Endothelial cell of umbilical vein (primary cell): ENCODE measurements at regions not wholly inside any gene's neighbourhood (a gene's known extent, or its start where the extent isn't known, plus 50 kb on each side); places are given as distances from the start of the nearest gene placed in this dataset.

Experiments
- BruUV-seq: library from RNA; stranded (reverse); fragments of 400-500 nt; replicated peaks from 2 replicates; lab custom pipeline; 2021; lab: Mats Ljungman, UMichigan
- CTCF ChIA-PET: fragments of 300-600, 350-600 bp; sonication (Branson Sonifier 250); formaldehyde crosslinking; loops from one replicate; lab custom pipeline; 2021; ENCODE audit warnings: antibody characterized with exemption, inconsistent platforms; lab: Charles Lee
- POLR2A ChIA-PET: fragments of 300-600, 350-600 bp; sonication (Branson Sonifier 250); formaldehyde crosslinking; loops from one replicate; lab custom pipeline; 2021; ENCODE audit warnings: antibody characterized with exemption, inconsistent platforms; lab: Charles Lee
- DNase-seq: peaks from one replicate; pipeline ENCODE4 v3.0.0-alpha.2; 2011; ENCODE audit warnings: low read depth, low spot score
- FAIRE-seq: peaks from 2 replicates; lab custom pipeline; 2011; peaks lifted over from hg19 to GRCh38; lab: Jason Lieb, UNC
- H2AFZ ChIP-seq: 2 replicates; pipeline ENCODE4 v1.6.0; 2012; ENCODE audit warnings: low read depth, low read length, control low read depth, inconsistent platforms
- H3K27ac ChIP-seq: 2 replicates; pipeline ENCODE4 v1.5.1; 2011; ENCODE audit warnings: low read depth, mild to moderate bottlenecking, control low read depth, low read length, moderate library complexity; ENCODE audit not compliant: insufficient read depth
- H3K27me3 ChIP-seq, 2 experiments: 2 replicates each; pipeline versions ENCODE4 v1.6.0 to v1.6.1; 2011; ENCODE audit warnings: low read length in 2 of 2, mixed read lengths in 1 of 2; ENCODE audit not compliant: control insufficient read depth in 2 of 2, insufficient read depth in 2 of 2
- H3K36me3 ChIP-seq, 2 experiments: 2 replicates in 1 of 2; 3 replicates in 1 of 2; pipeline ENCODE4 v1.5.1; 2011; ENCODE audit warnings: low read length in 2 of 2, mild to moderate bottlenecking in 1 of 2, moderate library complexity in 1 of 2; ENCODE audit not compliant: control insufficient read depth in 2 of 2, insufficient read depth in 2 of 2; ENCODE audit errors: extremely low read depth in 1 of 2
- H3K4me1 ChIP-seq: 3 replicates; pipeline ENCODE4 v1.5.1; 2011; ENCODE audit warnings: mild to moderate bottlenecking, low read length; ENCODE audit not compliant: control insufficient read depth, insufficient read depth; ENCODE audit errors: extremely low read depth
- H3K4me2 ChIP-seq: 2 replicates; pipeline ENCODE4 v1.6.1; 2011; ENCODE audit warnings: low read length, control low read depth, mixed read lengths; ENCODE audit not compliant: insufficient read depth
- H3K4me3 ChIP-seq, 3 experiments: fragments of 200-600 bp in 1 of 3; sonication (generic), shearing (Covaris generic) in 1 of 3; replicated peaks in 1 of 3; 2 replicates each; pipeline ENCODE4 v1.5.1; 2011 to 2016; ENCODE audit warnings: control low read depth in 3 of 3, low read length in 3 of 3, mild to moderate bottlenecking in 2 of 3, inconsistent platforms in 1 of 3, low read depth in 1 of 3, moderate library complexity in 1 of 3; ENCODE audit not compliant: insufficient read depth in 1 of 3
- H3K79me2 ChIP-seq: 2 replicates; pipeline ENCODE4 v1.6.0; 2012; ENCODE audit warnings: low read length, inconsistent platforms; ENCODE audit not compliant: control insufficient read depth, insufficient read depth
- H3K9ac ChIP-seq: replicated peaks from 2 replicates; pipeline ENCODE3; 2011; ENCODE audit warnings: low read length, control low read depth; ENCODE audit not compliant: insufficient read depth; ENCODE audit errors: extremely low read depth
- H3K9me1 ChIP-seq: replicated peaks from 3 replicates; pipeline ENCODE4 v1.6.0; 2011; ENCODE audit warnings: mild to moderate bottlenecking, low read length; ENCODE audit not compliant: control insufficient read depth, insufficient read depth; ENCODE audit errors: extremely low read depth
- H3K9me3 ChIP-seq: replicated peaks from 2 replicates; pipeline ENCODE4 v1.5.1; 2012; ENCODE audit warnings: low read length, inconsistent platforms; ENCODE audit not compliant: control insufficient read depth, insufficient read depth
- H4K20me1 ChIP-seq: replicated peaks from 2 replicates; pipeline ENCODE3; 2011; ENCODE audit warnings: mild to moderate bottlenecking, low read length; ENCODE audit not compliant: control insufficient read depth, insufficient read depth; ENCODE audit errors: extremely low read depth
- EZH2 ChIP-seq: IDR thresholded peaks from 2 replicates; pipeline ENCODE4 v1.6.1; 2012; ENCODE audit warnings: borderline replicate concordance, low read depth, mild to moderate bottlenecking, moderate library complexity, low read length, inconsistent platforms; ENCODE audit not compliant: severe bottlenecking
- FOS ChIP-seq: IDR thresholded peaks from 2 replicates; pipeline ENCODE4 v1.6.1; 2011; ENCODE audit warnings: mild to moderate bottlenecking, low read length, moderate library complexity, borderline replicate concordance; ENCODE audit not compliant: insufficient read depth
- GATA2 ChIP-seq: IDR thresholded peaks from 2 replicates; pipeline ENCODE4 v1.7.0; 2011; ENCODE audit warnings: low read depth, mild to moderate bottlenecking, moderate library complexity, mixed read lengths, low read length; ENCODE audit not compliant: insufficient read length, insufficient read depth
- JUN ChIP-seq: IDR thresholded peaks from 2 replicates; pipeline ENCODE4 v1.6.1; 2011; ENCODE audit warnings: borderline replicate concordance, low read depth; ENCODE audit not compliant: insufficient read length, insufficient read depth
- MYC ChIP-seq: IDR thresholded peaks from one replicate; pipeline ENCODE4 v1.6.1; 2011; ENCODE audit warnings: mild to moderate bottlenecking, low read depth, low read length
- POLR2A ChIP-seq: IDR thresholded peaks from 2 replicates; pipeline ENCODE4 v1.6.1; 2012; ENCODE audit warnings: low read depth, mild to moderate bottlenecking, control low read depth, low read length
- POLR2AphosphoS5 ChIP-seq: IDR thresholded peaks from 2 replicates; pipeline ENCODE4 v1.6.1; 2012; ENCODE audit warnings: low read depth, mild to moderate bottlenecking, control low read depth, low read length, moderate library complexity; ENCODE audit not compliant: insufficient read depth
- dilution Hi-C: fragments of 300-500 bp; cut with MboI; formaldehyde crosslinking; loops from one replicate; pipeline ENCODE4 v1.15.0; 2019; ENCODE audit warnings: low sequenced_read_pairs; ENCODE audit not compliant: extremely low pct_ligation_motif_present
- intact Hi-C: fragments of 100-400 bp; cut with micrococcal nuclease; formaldehyde crosslinking; loops from one replicate; pipeline ENCODE4 v1.10.0; 2022
- TF ChIP-seq, protein P1 (sequence below): IDR thresholded peaks from 2 replicates; pipeline ENCODE4 v1.6.1; 2011; ENCODE audit not compliant: insufficient read depth, insufficient read length
- TF ChIP-seq, protein P2 (sequence below), 2 donors: IDR thresholded peaks; 1 replicate in 1 of 2; 2 replicates in 1 of 2; pipeline ENCODE4 v1.5.1; 2011; ENCODE audit warnings: low read length in 2 of 2, mild to moderate bottlenecking in 2 of 2, moderate library complexity in 2 of 2, control low read depth in 1 of 2, inconsistent platforms in 1 of 2, low read depth in 1 of 2; ENCODE audit not compliant: insufficient read depth in 1 of 2; ENCODE audit errors: extremely low read depth in 1 of 2

DNA sequence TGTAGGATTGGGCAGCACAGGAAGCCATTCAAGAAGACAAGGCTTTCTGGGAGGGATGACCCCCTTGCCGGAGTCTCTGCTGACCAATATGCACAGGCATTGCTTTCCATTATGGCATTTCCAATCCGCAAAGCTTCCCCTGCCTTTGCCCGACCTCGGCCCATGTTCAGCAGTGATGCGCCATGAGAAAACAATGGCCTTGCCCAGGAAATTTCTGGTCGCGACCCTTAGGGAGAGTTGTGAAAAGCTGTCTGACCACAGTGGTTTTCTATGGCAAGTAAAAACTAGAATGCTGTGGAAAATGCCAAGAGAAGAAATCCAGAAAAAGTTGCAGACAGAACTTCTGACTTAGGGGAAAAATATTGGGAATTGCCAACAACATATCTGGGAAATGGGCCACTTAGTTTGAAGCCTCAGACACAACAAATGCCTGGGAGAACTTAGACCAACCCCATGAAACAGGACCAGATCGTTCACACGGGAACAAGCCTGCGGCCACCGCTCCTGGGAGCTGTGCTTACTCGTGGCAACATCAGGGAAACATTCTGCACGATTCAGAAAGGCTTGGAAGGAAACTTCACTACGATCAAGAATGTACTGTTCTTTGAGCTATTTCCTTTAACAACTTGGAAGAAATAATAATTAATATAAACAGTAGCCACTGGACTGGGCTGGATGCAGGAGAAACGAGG is 512.4 kb downstream of the TNS3 start:
- ChIA-PET POLR2A (no interaction called here), CTCF (interaction anchor here (0.8 to 1.1 kb wide), 3 partner anchors 8 to 31 kb away, joined by 3 to 5 read pairs (median 3); no protein-coding TSS in a partner anchor)
- H3K27ac ChIP-seq = no peak overlapping the region
- H4K20me1 ChIP-seq = no peaks in the 10 kb centered on the region
- no peak for TF ChIP-seq EZH2
- no peak for TF ChIP-seq POLR2A
- TF ChIP-seq POLR2AphosphoS5 = no peak
- TF ChIP-seq, protein P1, sequence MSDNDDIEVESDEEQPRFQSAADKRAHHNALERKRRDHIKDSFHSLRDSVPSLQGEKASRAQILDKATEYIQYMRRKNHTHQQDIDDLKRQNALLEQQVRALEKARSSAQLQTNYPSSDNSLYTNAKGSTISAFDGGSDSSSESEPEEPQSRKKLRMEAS = no peak
- no peak for TF ChIP-seq GATA2
- no peak for TF ChIP-seq MYC
- TF ChIP-seq FOS = no peak
- TF ChIP-seq JUN = no peak
- TF ChIP-seq, protein P2, sequence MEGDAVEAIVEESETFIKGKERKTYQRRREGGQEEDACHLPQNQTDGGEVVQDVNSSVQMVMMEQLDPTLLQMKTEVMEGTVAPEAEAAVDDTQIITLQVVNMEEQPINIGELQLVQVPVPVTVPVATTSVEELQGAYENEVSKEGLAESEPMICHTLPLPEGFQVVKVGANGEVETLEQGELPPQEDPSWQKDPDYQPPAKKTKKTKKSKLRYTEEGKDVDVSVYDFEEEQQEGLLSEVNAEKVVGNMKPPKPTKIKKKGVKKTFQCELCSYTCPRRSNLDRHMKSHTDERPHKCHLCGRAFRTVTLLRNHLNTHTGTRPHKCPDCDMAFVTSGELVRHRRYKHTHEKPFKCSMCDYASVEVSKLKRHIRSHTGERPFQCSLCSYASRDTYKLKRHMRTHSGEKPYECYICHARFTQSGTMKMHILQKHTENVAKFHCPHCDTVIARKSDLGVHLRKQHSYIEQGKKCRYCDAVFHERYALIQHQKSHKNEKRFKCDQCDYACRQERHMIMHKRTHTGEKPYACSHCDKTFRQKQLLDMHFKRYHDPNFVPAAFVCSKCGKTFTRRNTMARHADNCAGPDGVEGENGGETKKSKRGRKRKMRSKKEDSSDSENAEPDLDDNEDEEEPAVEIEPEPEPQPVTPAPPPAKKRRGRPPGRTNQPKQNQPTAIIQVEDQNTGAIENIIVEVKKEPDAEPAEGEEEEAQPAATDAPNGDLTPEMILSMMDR (IDR thresholded peaks at IDR 0.05; ENCODE audit: extremely low read depth in 1 of 2, insufficient read depth in 1 of 2, low read depth in 1 of 2, low read length in 2 of 2) = no peak
- intact Hi-C loops = no loop called here
- FAIRE-seq = no peak
- no peak overlapping the region for H2AFZ ChIP-seq
- H3K36me3 ChIP-seq = no peaks in the 10 kb centered on the region
- dilution Hi-C loops = no loop called here
- H3K4me1 ChIP-seq = no peaks in the 10 kb centered on the region
- H3K27me3 ChIP-seq = peaks cover 3 to 4% of the 10 kb centered on the region in 2 experiments
- no peak overlapping the region for H3K4me3 ChIP-seq
- no peaks in the 10 kb centered on the region for H3K9me3 ChIP-seq
- H3K4me2 ChIP-seq = no peak overlapping the region
- BruUV-seq = no TSS peak
- H3K9me1 ChIP-seq = no peaks in the 10 kb centered on the region
- DNase-seq = peak; percentile 21
- no peak overlapping the region for H3K9ac ChIP-seq
- H3K79me2 ChIP-seq = no peaks in the 10 kb centered on the region
